Stomach smooth muscle (tissue), 2 donors: ENCODE measurements at regions not wholly inside any gene's neighbourhood (a gene's known extent, or its start where the extent isn't known, plus 50 kb on each side); places are given as distances from the start of the nearest gene placed in this dataset.

ENCODE experiments used
- H3K27ac ChIP-seq: one replicate; pipeline ENCODE4 v1.7.0; 2013; ENCODE audit warnings: mild to moderate bottlenecking, low read length, inconsistent platforms
- H3K27me3 ChIP-seq, 2 donors: one replicate each; pipeline ENCODE4 v1.7.0; 2013; ENCODE audit warnings: low read length in 2 of 2; ENCODE audit not compliant: insufficient read depth in 2 of 2, control insufficient read depth in 1 of 2
- H3K36me3 ChIP-seq, 2 donors: one replicate each; pipeline ENCODE4 v1.7.0; 2013; ENCODE audit warnings: low read length in 2 of 2; ENCODE audit not compliant: control insufficient read depth in 2 of 2, insufficient read depth in 2 of 2
- H3K4me1 ChIP-seq: one replicate; pipeline ENCODE4 v1.7.0; 2013; ENCODE audit warnings: low read length; ENCODE audit not compliant: control insufficient read depth, insufficient read depth
- H3K4me3 ChIP-seq, 2 donors: one replicate each; pipeline ENCODE4 v1.7.0; 2013; ENCODE audit warnings: low read length in 2 of 2
- H3K9ac ChIP-seq, 2 donors: one replicate each; pipeline ENCODE4 v1.7.0; 2013; ENCODE audit warnings: low read length in 2 of 2, mild to moderate bottlenecking in 1 of 2
- H3K9me3 ChIP-seq, 2 donors: one replicate each; pipeline ENCODE4 v1.7.0; 2013; ENCODE audit warnings: low read length in 2 of 2; ENCODE audit not compliant: control insufficient read depth in 2 of 2
- donor health status: healthy.
- donor health status: Pancreatic carcinoma.

DNA sequence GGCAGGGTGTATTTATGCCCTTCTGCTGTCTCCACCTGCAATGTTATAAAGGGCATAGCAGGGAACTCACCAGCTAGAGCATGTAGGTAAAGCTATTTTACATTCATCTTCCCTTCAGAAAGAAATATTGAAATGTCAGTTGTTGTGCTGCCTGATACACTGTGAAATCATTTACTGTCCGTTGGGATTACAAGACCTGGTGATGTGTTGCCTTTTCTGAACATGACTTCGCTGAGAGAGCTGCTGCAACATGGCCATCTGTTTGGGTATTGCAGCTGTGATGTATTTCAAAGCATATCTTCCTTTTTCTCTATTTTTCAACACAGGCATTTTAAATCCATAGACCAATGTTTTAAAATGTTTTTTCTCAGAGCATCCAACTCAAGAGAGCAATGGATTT lies 644.1 kb upstream of the GNPDA2 start:
- Histone ChIP-seq H3K36me3 (no peaks in the 10 kb centered on the region), H3K9ac (no peak overlapping the region), H3K4me1 (no peaks in the 10 kb centered on the region), H3K9me3 (no peaks in the 10 kb centered on the region), H3K4me3 (no peak overlapping the region), H3K27me3 (no peaks in the 10 kb centered on the region), H3K27ac (no peak overlapping the region)

- no peaks in the 10 kb centered on the region for H3K9me3 ChIP-seq
- H3K4me1 ChIP-seq = no peaks in the 10 kb centered on the region
- no peaks in the 10 kb centered on the region for H3K36me3 ChIP-seq
- H3K27me3 ChIP-seq = no peaks in the 10 kb centered on the region
- H3K4me3 ChIP-seq = no peak overlapping the region
- no peak overlapping the region for H3K27ac ChIP-seq
- H3K9ac ChIP-seq = no peak overlapping the region
These were observed 642.5 kb upstream of the GNPDA2 start for GRCh38 chr4:45368832-45369231.

- H3K9me3 ChIP-seq = no peaks in the 10 kb centered on the region
- H3K4me1 ChIP-seq = no peaks in the 10 kb centered on the region
- H3K27ac ChIP-seq = no peak overlapping the region
- H3K36me3 ChIP-seq = no peaks in the 10 kb centered on the region
- no peaks in the 10 kb centered on the region for H3K27me3 ChIP-seq
- no peak overlapping the region for H3K4me3 ChIP-seq
- H3K9ac ChIP-seq = no peak overlapping the region
These were observed 637.6 kb upstream of the GNPDA2 start for GRCh38 chr4:45363931-45364330.

GRCh38 chr4:45358573-45359506 lies 632.5 kb upstream of the GNPDA2 start:
- Histone ChIP-seq H3K4me1 (no peaks in the 10 kb centered on the region), H3K27ac (no peak overlapping the region), H3K27me3 (no peaks in the 10 kb centered on the region), H3K9ac (no peak overlapping the region), H3K9me3 (no peaks in the 10 kb centered on the region), H3K4me3 (no peak overlapping the region), H3K36me3 (no peaks in the 10 kb centered on the region)

DNA sequence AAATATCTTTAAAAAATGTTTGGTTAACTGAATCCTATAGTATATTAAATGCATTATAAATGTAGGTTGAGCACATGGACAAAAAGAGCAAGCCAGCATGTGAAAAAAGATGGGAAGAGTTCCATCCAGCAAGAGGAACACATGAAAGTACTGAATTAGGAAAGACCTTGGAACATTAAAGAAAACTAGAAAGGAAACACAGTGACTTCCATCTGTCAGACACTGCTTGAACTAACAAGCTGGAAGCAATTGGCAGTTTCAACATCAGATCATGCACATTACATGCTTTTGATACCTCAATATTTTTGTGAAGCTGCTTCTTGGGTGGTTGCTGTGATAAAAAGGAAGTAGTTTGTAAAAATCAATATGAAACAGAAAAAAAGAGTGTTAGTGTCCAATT lies 626.8 kb upstream of the GNPDA2 start:
- Histone ChIP-seq H3K4me1 (no peaks in the 10 kb centered on the region), H3K36me3 (no peaks in the 10 kb centered on the region), H3K9ac (no peak overlapping the region), H3K4me3 (no peak overlapping the region), H3K27ac (no peak overlapping the region), H3K27me3 (no peaks in the 10 kb centered on the region), H3K9me3 (no peaks in the 10 kb centered on the region)

DNA sequence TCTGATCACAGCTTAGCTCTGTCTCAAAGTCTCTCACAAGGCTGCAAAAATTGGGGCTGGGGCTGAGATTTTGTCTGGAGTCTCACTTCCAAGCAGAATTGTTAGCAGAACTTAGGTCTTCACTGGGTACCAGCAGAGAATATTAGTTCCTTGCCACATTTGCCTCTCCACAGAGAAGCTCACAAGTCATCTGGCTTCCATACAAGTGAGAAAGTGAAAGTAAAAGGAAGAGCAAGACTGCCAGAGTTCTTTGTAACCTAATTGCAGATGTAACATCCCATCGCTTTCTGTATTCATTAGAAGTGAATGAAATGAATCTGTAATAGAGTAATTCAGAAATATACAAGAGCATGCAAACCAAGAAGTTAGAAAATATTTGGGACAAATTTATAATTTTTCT lies 624.1 kb upstream of the GNPDA2 start:
- peak overlapping the region; percentile 60 to 68 for H3K4me3 ChIP-seq
- H3K27me3 ChIP-seq = no peaks in the 10 kb centered on the region
- H3K9ac ChIP-seq = peak overlapping the region; percentile 12 to 22
- H3K9me3 ChIP-seq = no peaks in the 10 kb centered on the region
- H3K27ac ChIP-seq = no peak overlapping the region
- no peaks in the 10 kb centered on the region for H3K4me1 ChIP-seq
- H3K36me3 ChIP-seq = no peaks in the 10 kb centered on the region

- Histone ChIP-seq H3K9me3 (no peaks in the 10 kb centered on the region), H3K4me1 (no peaks in the 10 kb centered on the region), H3K27ac (no peak overlapping the region), H3K27me3 (no peaks in the 10 kb centered on the region), H3K36me3 (no peaks in the 10 kb centered on the region), H3K4me3 (peak overlapping the region; percentile 60 to 68), H3K9ac (peak overlapping the region in 1 of 2 donors; percentile 12)
These were observed 623.5 kb upstream of the GNPDA2 start for GRCh38 chr4:45349859-45350258.

DNA sequence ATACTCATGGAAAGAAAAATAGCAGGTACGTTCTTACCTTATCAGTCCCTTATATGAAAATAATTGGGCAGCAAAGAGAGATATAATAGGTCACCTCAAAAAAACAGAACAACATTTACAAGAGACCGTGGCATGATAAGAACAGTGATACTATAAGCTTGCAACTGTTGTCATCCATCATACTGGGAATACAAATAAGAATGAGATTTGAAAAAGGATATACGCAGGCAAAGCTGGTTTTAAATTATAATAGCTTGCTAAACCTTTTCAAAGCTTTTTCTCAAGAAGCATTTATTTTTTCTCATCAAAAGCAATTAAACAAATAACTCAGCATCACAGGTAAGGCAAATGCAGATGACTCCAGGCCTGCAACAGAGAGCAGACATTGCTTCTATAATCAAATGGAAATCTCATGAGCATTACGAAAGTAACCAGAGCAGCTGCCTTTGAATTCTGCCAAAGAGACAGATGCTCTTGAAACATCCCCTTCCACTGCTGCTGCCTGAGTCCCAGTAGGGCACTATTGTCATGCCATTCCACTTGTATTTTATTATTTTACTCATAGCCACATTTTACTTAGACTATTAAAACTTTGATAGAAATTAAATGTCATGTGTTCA lies 620.6 kb upstream of the GNPDA2 start:
- Histone ChIP-seq H3K4me1 (no peaks in the 10 kb centered on the region), H3K36me3 (no peaks in the 10 kb centered on the region), H3K27me3 (no peaks in the 10 kb centered on the region), H3K9ac (no peak overlapping the region), H3K9me3 (no peaks in the 10 kb centered on the region), H3K27ac (no peak overlapping the region), H3K4me3 (no peak overlapping the region)

DNA sequence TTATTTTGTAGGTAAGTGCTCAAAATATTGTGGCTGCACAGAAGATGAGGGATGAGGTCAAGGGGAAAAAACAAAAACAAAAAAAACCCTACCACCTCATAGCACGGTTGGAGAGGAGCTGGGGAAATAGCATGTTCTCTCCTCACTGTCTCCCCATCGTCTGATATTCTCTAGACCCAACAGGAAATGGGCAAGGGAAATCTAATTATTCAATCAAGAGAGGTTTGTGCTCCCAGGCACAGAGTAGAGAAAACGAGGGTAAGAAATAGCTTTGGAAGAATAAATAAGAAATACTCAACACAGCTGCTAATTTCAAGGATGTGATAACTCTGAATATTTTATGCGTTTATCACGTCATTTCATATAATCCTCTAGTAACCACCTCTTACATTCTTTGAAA lies 619.2 kb upstream of the GNPDA2 start:
- Histone ChIP-seq H3K4me1 (no peaks in the 10 kb centered on the region), H3K4me3 (no peak overlapping the region), H3K9me3 (no peaks in the 10 kb centered on the region), H3K27me3 (no peaks in the 10 kb centered on the region), H3K9ac (no peak overlapping the region), H3K36me3 (no peaks in the 10 kb centered on the region), H3K27ac (no peak overlapping the region)

- no peaks in the 10 kb centered on the region for H3K4me1 ChIP-seq
- H3K27me3 ChIP-seq = no peaks in the 10 kb centered on the region
- no peak overlapping the region for H3K9ac ChIP-seq
- H3K27ac ChIP-seq = no peak overlapping the region
- H3K4me3 ChIP-seq = no peak overlapping the region
- H3K36me3 ChIP-seq = no peaks in the 10 kb centered on the region
- no peaks in the 10 kb centered on the region for H3K9me3 ChIP-seq
These were observed 605.4 kb upstream of the GNPDA2 start for GRCh38 chr4:45331802-45332201.

DNA sequence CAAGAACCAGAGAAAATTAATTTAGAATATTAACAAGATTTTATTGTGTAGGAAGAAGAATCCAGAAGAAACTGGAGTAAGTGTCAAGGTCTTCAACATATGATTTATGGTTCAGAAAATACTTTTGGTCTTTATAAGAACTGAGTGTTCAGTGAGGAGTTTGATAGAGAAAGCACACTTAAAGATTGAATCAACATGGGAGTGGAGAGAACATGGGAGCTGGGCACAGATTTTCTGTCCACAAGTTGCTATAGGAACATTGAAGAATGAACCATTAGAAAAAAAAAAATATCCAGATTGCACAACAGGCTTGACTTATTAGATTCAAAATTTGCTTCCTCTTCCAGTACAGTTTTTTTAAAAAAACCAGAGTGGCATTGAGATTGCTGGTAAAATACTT lies 601.2 kb upstream of the GNPDA2 start:
- Histone ChIP-seq H3K9me3 (no peaks in the 10 kb centered on the region), H3K4me3 (no peak overlapping the region), H3K9ac (no peak overlapping the region), H3K36me3 (no peaks in the 10 kb centered on the region), H3K4me1 (no peaks in the 10 kb centered on the region), H3K27ac (no peak overlapping the region), H3K27me3 (no peaks in the 10 kb centered on the region)
